ENCODE measurements at regions not wholly inside any gene's neighbourhood (a gene's known extent, or its start where the extent isn't known, plus 50 kb on each side); places are given as distances from the start of the nearest gene placed in this dataset.

GRCh38 chr2:226600184-226600583 lies 199.4 kb downstream of the IRS1 start:
- no peak for TF ChIP-seq CTCF (IDR thresholded peaks at IDR 0.05)
- no peak for TF ChIP-seq POLR2A (IDR thresholded peaks at IDR 0.05)
